Right forelimb (tissue), 1 donor: ENCODE measurements at regions not wholly inside any gene's neighbourhood (a gene's known extent, or its start where the extent isn't known, plus 50 kb on each side); places are given as distances from the start of the nearest gene placed in this dataset.

Experiments used
- DNase-seq: peaks from one replicate; pipeline ENCODE4 v3.0.0-alpha.2; 2018

DNA sequence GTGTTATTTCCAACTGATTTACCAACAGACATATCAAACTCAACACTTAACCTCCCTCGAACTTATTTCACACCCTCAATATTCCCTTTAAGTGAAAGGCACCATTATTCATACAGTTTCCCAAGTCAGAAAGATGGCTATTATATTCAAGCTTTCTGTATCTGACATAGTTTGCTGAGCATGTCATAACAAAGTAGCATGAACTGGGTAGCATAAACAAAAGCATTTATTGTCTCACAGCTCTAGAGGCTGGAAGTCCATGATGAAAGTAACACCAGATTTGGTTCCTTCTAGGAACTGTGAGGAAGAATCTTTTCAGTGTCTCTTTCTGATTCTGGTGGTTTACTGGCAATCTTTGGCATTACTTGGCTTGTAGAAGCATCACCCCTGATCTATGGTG, 1388.6 kb downstream of the TECRL start:
- no peak for DNase-seq

DNA sequence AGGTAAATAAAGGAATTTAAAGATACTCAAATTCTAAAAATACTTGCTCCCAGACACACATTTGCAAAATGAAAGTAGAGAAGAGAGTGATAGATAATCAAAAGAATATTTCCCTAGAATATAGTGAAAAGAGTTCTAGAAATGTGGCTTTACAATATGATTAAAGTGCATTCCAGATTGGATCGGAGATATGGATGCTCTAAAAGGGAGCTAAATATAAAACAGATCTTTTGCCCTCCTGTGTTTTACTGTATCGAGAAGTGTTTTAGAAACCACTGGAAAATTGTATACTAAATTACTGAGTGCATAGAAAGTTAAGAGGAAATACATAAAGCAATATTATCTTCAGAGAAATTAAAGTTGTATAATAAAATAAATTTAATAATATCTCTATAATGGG, 1392.0 kb downstream of the TECRL start:
- no peak for DNase-seq

GRCh38 chr4:62970846-62971245, 1438.4 kb downstream of the TECRL start:
- no peak for DNase-seq

DNA sequence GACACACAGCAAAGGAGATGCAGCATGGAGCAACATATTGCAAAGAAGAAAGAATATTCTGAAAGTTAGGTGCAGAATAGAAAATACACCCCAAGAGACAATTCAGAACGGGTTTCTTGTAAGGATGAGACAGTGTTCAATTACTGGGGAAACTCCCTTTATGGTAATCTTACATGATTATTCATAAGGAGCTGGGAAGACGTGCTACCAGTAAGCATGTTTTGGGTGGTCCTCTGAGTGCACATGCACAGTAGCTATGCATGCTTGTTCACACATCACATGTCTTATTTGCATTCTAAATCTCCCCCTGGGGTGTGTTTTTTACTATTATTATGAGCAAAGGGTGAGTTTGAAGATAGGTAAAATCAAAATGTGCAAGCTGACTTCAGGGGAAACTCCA, 1448.8 kb downstream of the TECRL start:
- no peak for DNase-seq

DNA sequence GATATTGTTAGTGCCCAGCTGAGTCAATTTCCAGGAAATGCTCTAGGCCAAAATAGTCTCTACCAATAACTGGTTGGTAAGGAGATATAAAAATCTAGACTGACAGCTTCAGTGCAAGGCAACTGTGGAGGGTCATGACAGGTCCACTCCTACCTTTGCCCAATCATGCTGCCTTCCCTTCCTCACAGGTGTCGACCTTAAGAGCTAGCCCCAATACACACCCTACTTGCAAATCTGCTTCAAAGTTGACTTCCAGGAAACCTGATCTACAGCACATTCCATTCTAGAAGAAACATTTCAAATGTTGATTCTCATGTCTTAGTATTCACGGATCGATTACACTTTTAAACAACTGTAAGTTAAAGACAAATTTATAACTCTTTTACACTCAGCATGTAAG, 1455.5 kb downstream of the TECRL start:
- DNase-seq: no peak

GRCh38 chr4:62952366-62952765, 1456.9 kb downstream of the TECRL start:
- no peak for DNase-seq

DNA sequence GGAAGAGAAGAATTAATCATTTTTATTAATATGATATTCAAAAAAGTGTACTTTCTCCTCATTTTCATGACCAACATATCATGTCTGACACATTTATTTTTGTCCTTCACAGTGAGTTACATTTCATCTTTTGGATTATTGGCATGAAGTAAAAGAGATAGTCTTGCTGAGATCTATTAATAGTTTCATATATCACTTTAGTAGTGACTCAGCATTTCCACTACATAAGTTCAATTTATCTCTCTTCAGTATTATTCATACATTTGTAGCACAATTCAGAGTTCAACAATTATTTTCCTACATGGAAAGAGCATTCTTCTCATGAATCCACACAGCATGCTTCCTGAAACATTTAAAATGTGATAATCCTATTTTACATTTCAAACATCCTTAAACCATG, 1461.1 kb downstream of the TECRL start:
- DNase-seq: no peak

DNA sequence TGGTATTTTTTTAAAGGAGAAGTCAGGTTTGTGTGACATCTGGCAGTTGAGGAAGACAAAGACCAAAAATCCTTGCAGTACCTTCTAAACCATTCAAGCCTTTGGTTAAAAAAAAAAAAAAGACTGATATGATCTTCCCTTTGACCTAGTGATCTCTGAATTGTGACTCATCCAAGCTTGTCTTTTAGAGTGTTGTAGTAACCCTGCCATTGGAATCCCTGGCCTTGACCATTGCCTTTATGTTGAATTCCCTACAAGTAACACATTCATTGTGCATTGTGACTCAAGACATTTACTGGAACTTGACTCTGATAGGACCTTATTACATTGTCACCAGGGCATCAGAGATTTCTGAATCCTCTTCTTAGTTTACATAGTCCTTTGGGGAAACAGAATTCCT, 1469.0 kb downstream of the TECRL start:
- DNase-seq: no peak

GRCh38 chr4:62930884-62931283, 1478.4 kb downstream of the TECRL start:
- DNase-seq: no peak

DNA sequence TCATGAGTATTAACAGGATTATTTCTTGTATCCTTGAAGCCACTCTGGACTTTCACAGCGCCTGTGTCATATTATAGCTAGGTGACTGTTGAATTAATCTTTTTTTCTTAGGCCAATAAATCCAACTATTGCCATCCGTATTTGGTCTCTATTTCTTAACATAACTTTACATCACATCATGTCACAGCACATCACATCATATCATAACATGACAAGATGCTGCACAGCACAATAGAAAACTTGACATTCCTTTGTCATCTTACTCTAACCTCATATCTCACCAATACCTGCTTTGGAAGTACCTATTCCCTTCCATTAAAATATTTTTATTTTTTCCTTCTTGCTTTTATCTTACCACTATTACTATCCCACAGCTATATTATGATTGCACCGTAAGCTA, 1480.8 kb downstream of the TECRL start:
- DNase-seq: no peak

GRCh38 chr4:62927574-62927973, 1481.7 kb downstream of the TECRL start:
- no peak for DNase-seq

DNA sequence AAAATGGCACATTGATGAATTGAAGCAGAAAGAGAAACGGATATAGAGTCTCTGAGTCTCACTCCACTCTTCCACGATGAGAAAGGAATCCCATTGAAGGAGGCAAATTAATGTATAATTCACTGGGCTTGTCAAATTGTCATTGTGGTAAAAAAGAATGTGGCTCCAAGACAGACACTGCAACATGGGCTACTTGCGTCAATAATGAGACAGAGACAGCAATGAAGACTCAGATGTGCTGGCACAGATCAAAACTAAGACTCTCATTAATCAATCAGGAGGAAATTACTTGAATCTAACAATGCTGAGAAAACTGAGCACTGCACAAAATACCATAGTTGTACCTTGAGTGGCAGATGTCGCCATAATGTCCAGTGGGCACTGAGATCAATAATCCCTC, 1485.5 kb downstream of the TECRL start:
- no peak for DNase-seq

DNA sequence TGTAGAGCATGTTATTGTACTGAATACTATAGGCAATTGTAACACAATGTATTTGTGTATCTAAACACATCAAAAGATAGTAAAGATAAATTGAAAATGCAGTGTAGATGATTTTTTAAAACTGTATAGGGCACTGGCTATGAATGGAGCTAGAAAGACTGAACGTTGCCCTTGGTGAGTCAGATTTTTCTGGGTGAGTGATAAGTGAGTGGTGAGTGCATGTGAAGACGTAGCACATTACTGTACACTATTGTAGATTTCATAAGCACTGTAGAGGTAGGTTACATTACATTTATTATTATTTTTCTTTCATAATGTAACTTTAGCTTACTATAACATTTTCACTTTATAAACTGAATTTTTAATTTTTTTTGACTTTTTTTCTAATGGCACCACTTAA, 1491.6 kb downstream of the TECRL start:
- no peak for DNase-seq

GRCh38 chr4:62914758-62915157, 1494.5 kb downstream of the TECRL start:
- DNase-seq: no peak

- no peak for DNase-seq
These were observed 1496.2 kb downstream of the TECRL start for GRCh38 chr4:62913065-62913464.

DNA sequence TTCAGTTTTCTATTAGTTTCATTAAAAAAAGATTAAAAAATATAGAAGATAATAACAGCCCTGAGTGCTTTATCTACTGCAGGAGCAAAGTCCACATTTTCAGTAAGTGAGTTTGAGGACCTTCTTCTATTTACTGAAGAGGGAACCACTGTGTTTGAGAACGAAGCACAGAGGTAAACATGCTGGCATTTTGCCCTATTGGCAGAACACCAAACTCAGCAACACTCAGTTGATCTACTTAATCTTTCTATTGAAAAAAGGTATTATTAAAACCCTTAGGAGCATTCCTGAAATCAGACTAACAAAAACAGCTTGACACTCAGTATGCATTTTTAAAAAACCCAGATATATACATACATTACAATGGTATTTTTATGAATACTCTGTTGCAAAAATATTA, 1496.7 kb downstream of the TECRL start:
- no peak for DNase-seq

DNA sequence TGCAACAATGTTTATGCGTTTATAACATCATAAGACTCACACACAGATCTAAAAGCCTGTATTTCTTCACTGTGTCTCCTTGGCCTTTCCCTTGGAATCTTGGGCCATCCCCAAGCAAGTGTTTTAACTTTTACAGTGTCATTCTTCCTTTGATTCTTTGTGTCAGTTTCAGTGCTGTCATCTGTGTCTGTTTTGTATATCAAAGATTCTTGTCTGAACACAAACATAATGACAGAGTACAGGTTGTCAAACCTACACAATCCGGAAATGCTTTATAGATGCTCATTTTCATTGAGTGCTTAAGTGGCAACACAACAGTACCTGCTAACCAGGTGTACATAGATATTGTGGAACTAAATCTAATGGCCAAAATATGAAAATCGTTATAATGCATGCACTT, 1500.0 kb downstream of the TECRL start:
- no peak for DNase-seq

DNA sequence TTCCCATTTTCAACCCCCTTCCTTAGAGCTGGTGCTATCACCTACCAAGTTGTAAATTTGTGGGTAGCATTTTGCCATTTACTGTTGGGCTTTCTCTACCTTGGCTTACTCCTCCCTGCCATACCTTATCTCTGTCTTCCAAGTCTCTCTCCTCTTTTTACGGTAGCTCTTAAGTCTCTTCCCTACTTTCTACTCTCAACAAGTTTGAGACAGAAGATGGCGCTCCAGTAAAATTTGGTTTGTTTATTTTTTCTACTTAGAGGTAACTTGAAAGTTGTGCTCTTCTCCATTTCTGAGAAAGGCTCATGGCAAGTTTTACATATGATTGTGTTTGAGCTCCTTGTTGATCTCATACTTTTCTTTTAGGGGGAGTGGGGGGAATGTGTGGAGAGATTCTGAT, 1508.1 kb downstream of the TECRL start:
- no peak for DNase-seq

- DNase-seq: no peak
These were observed 1509.4 kb downstream of the TECRL start for GRCh38 chr4:62899646-62900364.

- DNase-seq: peak; percentile 41
These were observed 1511.1 kb downstream of the TECRL start for GRCh38 chr4:62898115-62898514.

- DNase-seq: no peak
These were observed 1512.5 kb downstream of the TECRL start for GRCh38 chr4:62896721-62897120.

- no peak for DNase-seq
These were observed 1527.3 kb downstream of the TECRL start for GRCh38 chr4:62881901-62882300.

GRCh38 chr4:62881210-62881609, 1528.0 kb downstream of the TECRL start:
- DNase-seq: no peak

DNA sequence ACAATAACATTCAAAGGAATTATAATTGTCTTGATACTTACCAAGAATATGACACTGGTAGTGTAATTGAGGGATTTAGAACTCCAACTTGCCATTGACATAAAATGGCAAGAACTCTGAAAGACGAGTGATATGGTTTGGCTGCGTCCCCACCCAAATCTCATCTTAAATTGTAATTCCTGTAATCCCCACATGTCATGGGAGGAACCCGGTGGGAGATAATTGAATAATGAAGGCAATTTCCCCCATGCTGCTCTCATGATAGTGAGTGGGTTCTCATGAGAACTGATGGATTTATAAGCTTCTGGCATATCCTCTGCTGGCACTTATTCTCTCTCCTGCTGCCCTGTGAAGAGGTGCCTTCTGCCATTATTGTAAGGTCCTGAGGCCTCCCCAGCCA, 1536.4 kb downstream of the TECRL start:
- no peak for DNase-seq

DNA sequence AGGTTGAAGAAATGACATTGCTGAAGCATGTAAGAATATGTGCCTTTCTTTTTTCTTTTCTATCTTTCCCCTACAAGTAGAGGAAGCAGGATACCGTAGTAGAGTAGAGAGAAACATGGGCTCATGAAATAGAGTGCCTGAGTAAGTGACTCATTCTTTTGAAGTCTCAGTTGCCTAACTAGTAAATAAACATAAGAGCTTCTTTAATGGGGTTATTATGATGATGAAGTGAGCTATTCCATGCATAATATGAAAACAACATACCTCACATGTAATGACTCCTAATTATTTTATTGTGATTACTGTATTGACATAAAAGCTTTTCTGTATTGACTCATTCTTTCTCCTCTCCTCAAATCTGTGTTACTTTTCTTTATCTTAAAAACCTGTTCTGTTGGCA, 1538.2 kb downstream of the TECRL start:
- DNase-seq: no peak

- DNase-seq: no peak
These were observed 1538.8 kb downstream of the TECRL start for GRCh38 chr4:62870451-62870850.
